ENCODE measurements at regions not wholly inside any gene's neighbourhood (a gene's known extent, or its start where the extent isn't known, plus 50 kb on each side); places are given as distances from the start of the nearest gene placed in this dataset.

GRCh38 chr17:34011599-34011998 is 243.5 kb upstream of the CCL2 start:
- TF ChIP-seq GATA3 (IDR thresholded peaks at IDR 0.05; ENCODE audit: low read depth, low read length) (no peak), GATA2 (IDR thresholded peaks at IDR 0.05; ENCODE audit: low read depth, low read length) (no peak)
